Right atrium auricular region (tissue), 2 donors: ENCODE measurements at regions not wholly inside any gene's neighbourhood (a gene's known extent, or its start where the extent isn't known, plus 50 kb on each side); places are given as distances from the start of the nearest gene placed in this dataset.

Experiments used
- DNase-seq: peaks from one replicate; pipeline ENCODE4 v3.0.0-alpha.2; 2019; ENCODE audit warnings: low spot score
- H3K27ac ChIP-seq, 2 donors: fragments of 200-600 bp; sonication (generic); 1 replicate in 1 of 2; 2 replicates in 1 of 2; pipeline ENCODE4 v1.5.1; 2016 to 2019
- H3K27me3 ChIP-seq, 2 donors: fragments of 200-600 bp; sonication (generic); one replicate each; pipeline versions ENCODE4 v1.5.1 to v1.6.0; 2017 to 2019
- H3K36me3 ChIP-seq: fragments of 200-600 bp; sonication (generic); one replicate; pipeline ENCODE4 v1.5.1; 2016
- H3K4me1 ChIP-seq, 2 donors: fragments of 200-600 bp; sonication (generic); one replicate each; pipeline versions ENCODE4 v1.5.1 to v1.6.0; 2017 to 2019
- H3K4me3 ChIP-seq, 2 donors: fragments of 200-600 bp; sonication (generic); 1 replicate in 1 of 2; 2 replicates in 1 of 2; pipeline ENCODE4 v1.5.1; 2017 to 2019; ENCODE audit warnings: mild to moderate bottlenecking in 1 of 2, moderate library complexity in 1 of 2
- H3K9me3 ChIP-seq, 2 donors: fragments of 200-600 bp; sonication (generic); one replicate each; pipeline ENCODE4 v1.5.1; 2019
- TF ChIP-seq, protein P1 (sequence below), 2 donors: fragments of 200-600 bp; sonication (generic); IDR thresholded peaks; one replicate each; pipeline ENCODE4 v1.5.1; 2019; ENCODE audit warnings: antibody characterized with exemption in 2 of 2

DNA sequence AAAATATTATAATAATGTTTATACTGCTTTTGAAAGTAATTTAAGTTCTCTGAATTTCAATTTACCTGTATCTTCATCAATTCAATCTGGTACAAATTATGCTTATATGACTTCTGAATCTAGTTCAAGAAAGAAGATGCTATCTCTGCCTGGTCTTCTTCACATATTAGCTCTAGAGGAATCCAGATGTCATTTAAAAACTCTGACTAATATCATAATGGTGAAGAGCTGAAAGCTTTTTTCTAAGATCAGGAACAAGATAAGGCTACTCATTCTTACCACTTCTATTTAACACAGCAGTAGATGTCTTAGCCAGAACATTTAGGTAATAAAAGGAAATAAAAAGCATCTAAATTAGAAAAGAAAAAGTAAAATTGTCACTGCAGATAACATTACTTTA, 636.1 kb downstream of the ARAP2 start:
- Histone ChIP-seq H3K27me3 (no peaks in the 10 kb centered on the region), H3K4me3 (no peak overlapping the region), H3K9me3 (no peaks in the 10 kb centered on the region), H3K4me1 (no peaks in the 10 kb centered on the region), H3K27ac (no peak overlapping the region), H3K36me3 (no peaks in the 10 kb centered on the region)
- TF ChIP-seq, protein P1, sequence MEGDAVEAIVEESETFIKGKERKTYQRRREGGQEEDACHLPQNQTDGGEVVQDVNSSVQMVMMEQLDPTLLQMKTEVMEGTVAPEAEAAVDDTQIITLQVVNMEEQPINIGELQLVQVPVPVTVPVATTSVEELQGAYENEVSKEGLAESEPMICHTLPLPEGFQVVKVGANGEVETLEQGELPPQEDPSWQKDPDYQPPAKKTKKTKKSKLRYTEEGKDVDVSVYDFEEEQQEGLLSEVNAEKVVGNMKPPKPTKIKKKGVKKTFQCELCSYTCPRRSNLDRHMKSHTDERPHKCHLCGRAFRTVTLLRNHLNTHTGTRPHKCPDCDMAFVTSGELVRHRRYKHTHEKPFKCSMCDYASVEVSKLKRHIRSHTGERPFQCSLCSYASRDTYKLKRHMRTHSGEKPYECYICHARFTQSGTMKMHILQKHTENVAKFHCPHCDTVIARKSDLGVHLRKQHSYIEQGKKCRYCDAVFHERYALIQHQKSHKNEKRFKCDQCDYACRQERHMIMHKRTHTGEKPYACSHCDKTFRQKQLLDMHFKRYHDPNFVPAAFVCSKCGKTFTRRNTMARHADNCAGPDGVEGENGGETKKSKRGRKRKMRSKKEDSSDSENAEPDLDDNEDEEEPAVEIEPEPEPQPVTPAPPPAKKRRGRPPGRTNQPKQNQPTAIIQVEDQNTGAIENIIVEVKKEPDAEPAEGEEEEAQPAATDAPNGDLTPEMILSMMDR (IDR thresholded peaks at IDR 0.05), result no peak
- no peak for DNase-seq

DNA sequence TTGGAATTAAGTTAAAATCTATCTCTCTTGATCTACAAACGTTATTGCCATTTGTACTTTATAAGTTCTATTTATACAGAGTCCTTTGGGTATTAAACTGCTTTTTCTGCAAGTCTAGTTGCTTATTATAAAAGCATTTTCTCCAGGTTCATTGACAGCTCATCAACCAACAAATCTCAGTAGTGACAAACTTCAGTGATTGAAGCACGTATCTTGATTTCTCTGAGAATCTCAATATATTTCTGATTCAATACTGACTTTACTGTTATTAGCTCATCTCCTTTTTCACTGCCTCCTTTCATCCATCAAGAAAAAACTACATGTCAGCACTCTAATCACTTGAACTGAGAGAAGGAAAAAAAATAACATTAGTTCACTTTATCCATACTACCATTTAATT, 630.2 kb downstream of the ARAP2 start:
- TF ChIP-seq, protein P1 (IDR thresholded peaks at IDR 0.05), result no peak
- Histone ChIP-seq H3K36me3 (no peaks in the 10 kb centered on the region), H3K4me1 (no peaks in the 10 kb centered on the region), H3K27ac (no peak overlapping the region), H3K4me3 (no peak overlapping the region), H3K9me3 (no peaks in the 10 kb centered on the region), H3K27me3 (no peaks in the 10 kb centered on the region)
- DNase-seq, result no peak

DNA sequence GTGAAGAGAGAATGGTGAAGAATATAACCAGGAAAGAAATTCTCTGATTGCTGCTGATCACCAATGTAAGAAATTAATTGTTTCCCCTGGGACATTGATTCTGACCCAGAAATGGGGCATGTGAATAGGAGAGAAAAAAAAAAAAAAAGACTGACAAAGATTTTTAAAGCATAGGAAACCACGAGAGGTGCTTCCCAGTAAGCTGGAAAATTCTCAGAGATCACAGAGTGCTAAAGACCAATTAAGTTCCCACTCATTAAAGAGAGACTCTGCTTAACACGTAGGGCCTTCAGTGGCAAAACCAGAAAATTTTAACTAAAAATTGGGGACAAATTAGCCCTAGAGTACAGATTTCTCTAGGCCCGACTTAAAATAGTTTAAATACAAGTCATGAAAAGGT, 604.4 kb downstream of the ARAP2 start:
- peaks cover 0 to 5% of the 10 kb centered on the region in 2 donors for H3K9me3 ChIP-seq
- H3K4me1 ChIP-seq, result no peaks in the 10 kb centered on the region
- H3K27me3 ChIP-seq, result no peaks in the 10 kb centered on the region
- no peak overlapping the region for H3K4me3 ChIP-seq
- H3K27ac ChIP-seq, result no peak overlapping the region
- TF ChIP-seq, protein P1 (IDR thresholded peaks at IDR 0.05), result no peak
- no peak for DNase-seq
- H3K36me3 ChIP-seq, result no peaks in the 10 kb centered on the region

DNA sequence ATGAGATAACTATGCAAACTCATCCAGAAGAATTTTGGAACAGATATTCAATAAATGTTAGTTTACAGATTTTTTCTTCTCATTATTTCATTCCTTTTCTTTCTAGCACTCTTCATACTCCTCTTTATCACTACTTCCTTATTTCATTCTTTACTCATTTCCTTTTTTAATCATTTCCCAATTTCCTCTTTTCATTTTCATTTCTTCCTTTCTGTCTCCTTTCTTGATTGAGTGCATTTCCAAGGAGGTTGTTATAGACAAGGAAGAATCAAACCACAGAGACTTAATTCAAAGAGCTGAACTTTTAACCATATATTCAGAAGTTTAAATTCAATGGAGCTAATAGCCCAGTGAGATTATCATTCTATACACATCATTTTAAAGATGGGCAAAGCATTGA, 600.7 kb downstream of the ARAP2 start:
- TF ChIP-seq, protein P1 (IDR thresholded peaks at IDR 0.05), result no peak
- DNase-seq, result no peak
- no peaks in the 10 kb centered on the region for H3K4me1 ChIP-seq
- H3K36me3 ChIP-seq, result no peaks in the 10 kb centered on the region
- no peak overlapping the region for H3K27ac ChIP-seq
- no peaks in the 10 kb centered on the region for H3K27me3 ChIP-seq
- H3K9me3 ChIP-seq, result no peaks in the 10 kb centered on the region
- no peak overlapping the region for H3K4me3 ChIP-seq

DNA sequence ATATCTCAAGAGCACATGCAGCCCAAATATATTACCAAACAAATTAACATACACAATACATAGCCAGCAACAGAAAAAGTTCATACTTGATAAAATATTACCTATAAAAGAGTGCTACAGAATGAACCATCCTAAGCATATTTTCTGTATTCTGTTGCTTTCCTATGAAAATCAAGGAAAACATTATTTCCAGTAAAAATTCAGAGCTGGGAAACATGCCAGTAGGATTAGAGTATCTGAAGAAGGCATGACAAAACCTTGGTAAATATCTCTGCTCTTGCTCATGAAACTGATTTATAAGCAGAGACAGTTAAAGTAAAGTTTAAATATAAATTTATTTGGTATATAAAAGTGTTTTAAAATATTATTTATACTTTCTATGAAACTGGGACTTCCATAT, 599.7 kb downstream of the ARAP2 start:
- no peaks in the 10 kb centered on the region for H3K4me1 ChIP-seq
- TF ChIP-seq, protein P1 (IDR thresholded peaks at IDR 0.05), result no peak
- no peaks in the 10 kb centered on the region for H3K27me3 ChIP-seq

DNA sequence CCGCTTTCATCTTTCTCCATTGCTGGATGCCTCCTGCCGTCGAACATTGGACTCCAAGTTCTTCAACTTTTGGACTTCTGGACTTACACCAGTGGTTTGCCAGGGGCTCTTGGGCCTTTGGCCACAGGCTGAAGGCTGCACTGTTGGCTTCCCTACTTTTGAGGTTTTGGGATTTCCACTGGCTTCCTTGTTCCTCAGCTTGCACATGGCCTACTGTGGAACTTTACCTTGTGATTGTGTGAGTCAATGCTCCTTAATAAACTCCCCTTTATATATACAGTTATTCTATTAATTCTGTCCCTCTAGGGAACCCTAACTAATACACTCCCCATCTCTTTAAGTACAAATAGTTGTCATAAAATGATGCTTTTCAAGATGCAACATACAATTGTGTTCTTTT, 595.3 kb downstream of the ARAP2 start:
- Histone ChIP-seq H3K27ac (no peak overlapping the region), H3K36me3 (no peaks in the 10 kb centered on the region), H3K4me3 (no peak overlapping the region), H3K4me1 (no peaks in the 10 kb centered on the region), H3K9me3 (no peaks in the 10 kb centered on the region), H3K27me3 (no peaks in the 10 kb centered on the region)
- TF ChIP-seq, protein P1 (IDR thresholded peaks at IDR 0.05), result no peak
- DNase-seq, result no peak

More for the DNA sequence above, 599.7 kb downstream of the ARAP2 start:
- Histone ChIP-seq H3K9me3 (no peaks in the 10 kb centered on the region), H3K27ac (no peak overlapping the region), H3K4me3 (no peak overlapping the region), H3K36me3 (no peaks in the 10 kb centered on the region)
- DNase-seq, result no peak
